Breast epithelium (tissue), 3 donors: ENCODE measurements at regions not wholly inside any gene's neighbourhood (a gene's known extent, or its start where the extent isn't known, plus 50 kb on each side); places are given as distances from the start of the nearest gene placed in this dataset.

Experiments
- POLR2AphosphoS5 ChIP-seq, 3 donors: sonication (generic); formaldehyde crosslinking; IDR thresholded peaks; one replicate each; pipeline ENCODE4 v1.6.1; 2017; ENCODE audit warnings: antibody characterized with exemption in 3 of 3
- TF ChIP-seq, protein P1 (sequence below), 3 donors: fragments of 450-650 bp; IDR thresholded peaks; one replicate each; pipeline ENCODE4 v1.5.1; 2016 to 2017; ENCODE audit warnings: antibody characterized with exemption in 3 of 3, mild to moderate bottlenecking in 3 of 3, moderate library complexity in 3 of 3

DNA sequence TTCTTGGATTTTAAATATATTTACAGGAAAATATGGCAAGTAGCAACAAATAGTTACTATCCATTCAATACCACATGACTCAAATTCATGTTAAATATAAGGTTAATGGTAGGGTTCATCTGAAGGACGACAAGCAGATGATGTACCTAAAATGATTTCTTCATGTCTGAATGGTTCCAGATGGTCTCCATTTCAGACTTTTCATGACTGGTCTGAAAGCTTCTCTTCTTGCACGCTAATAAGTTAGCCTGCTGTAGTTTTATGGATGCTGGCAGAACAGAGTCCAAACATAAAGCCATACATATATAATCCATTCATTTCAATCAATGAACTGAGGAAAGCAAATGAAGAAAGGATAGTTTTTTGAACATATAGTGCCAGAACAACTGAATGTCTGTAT is 257.0 kb upstream of the MGAT4C start:
- TF ChIP-seq, protein P1, sequence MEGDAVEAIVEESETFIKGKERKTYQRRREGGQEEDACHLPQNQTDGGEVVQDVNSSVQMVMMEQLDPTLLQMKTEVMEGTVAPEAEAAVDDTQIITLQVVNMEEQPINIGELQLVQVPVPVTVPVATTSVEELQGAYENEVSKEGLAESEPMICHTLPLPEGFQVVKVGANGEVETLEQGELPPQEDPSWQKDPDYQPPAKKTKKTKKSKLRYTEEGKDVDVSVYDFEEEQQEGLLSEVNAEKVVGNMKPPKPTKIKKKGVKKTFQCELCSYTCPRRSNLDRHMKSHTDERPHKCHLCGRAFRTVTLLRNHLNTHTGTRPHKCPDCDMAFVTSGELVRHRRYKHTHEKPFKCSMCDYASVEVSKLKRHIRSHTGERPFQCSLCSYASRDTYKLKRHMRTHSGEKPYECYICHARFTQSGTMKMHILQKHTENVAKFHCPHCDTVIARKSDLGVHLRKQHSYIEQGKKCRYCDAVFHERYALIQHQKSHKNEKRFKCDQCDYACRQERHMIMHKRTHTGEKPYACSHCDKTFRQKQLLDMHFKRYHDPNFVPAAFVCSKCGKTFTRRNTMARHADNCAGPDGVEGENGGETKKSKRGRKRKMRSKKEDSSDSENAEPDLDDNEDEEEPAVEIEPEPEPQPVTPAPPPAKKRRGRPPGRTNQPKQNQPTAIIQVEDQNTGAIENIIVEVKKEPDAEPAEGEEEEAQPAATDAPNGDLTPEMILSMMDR (IDR thresholded peaks at IDR 0.05): no peak
- TF ChIP-seq POLR2AphosphoS5 (IDR thresholded peaks at IDR 0.05): no peak
